ENCODE measurements at regions not wholly inside any gene's neighbourhood (a gene's known extent, or its start where the extent isn't known, plus 50 kb on each side); places are given as distances from the start of the nearest gene placed in this dataset.

- TF ChIP-seq EZH2 (IDR thresholded peaks at IDR 0.05; ENCODE audit: insufficient read depth, low read length), result no peak
- TF ChIP-seq CTCF (IDR thresholded peaks at IDR 0.05; ENCODE audit: insufficient read depth, low read depth, low read length), result no peak
Observed at GRCh38 chr10:4751211-4751610, 74.8 kb upstream of the AKR1E2 start.
